GM21619 (cell line): ENCODE measurements at regions not wholly inside any gene's neighbourhood (a gene's known extent, or its start where the extent isn't known, plus 50 kb on each side); places are given as distances from the start of the nearest gene placed in this dataset.

Experiments used
- ATAC-seq: cut with Tn5 transposase; IDR thresholded peaks from one replicate; pipeline ENCODE4 v1.9.1; 2021; ENCODE audit not compliant: unreplicated experiment

GRCh38 chr22:49156662-49157285 lies 670.9 kb downstream of the BRD1 start:
- no peak for ATAC-seq

- no peak for ATAC-seq
Observed at GRCh38 chr22:49155770-49156580, 671.7 kb downstream of the BRD1 start.

GRCh38 chr22:49155039-49155769 lies 672.5 kb downstream of the BRD1 start:
- ATAC-seq, result no peak

- no peak for ATAC-seq
Observed at GRCh38 chr22:49154433-49154832, 673.2 kb downstream of the BRD1 start.

GRCh38 chr22:49153921-49154320 lies 673.8 kb downstream of the BRD1 start:
- ATAC-seq, result no peak

GRCh38 chr22:49152939-49153770 lies 674.5 kb downstream of the BRD1 start:
- no peak for ATAC-seq

GRCh38 chr22:49152127-49152938 lies 675.3 kb downstream of the BRD1 start:
- ATAC-seq, result no peak

- ATAC-seq, result no peak
Observed at GRCh38 chr22:49151256-49152126, 676.2 kb downstream of the BRD1 start.

GRCh38 chr22:49150801-49151221 lies 676.9 kb downstream of the BRD1 start:
- ATAC-seq, result no peak

- ATAC-seq, result no peak
Observed at GRCh38 chr22:49149721-49150608, 677.7 kb downstream of the BRD1 start.

- no peak for ATAC-seq
Observed at GRCh38 chr22:49148895-49149418, 678.7 kb downstream of the BRD1 start.

GRCh38 chr22:49147617-49148175 lies 680.0 kb downstream of the BRD1 start:
- no peak for ATAC-seq

GRCh38 chr22:49147171-49147570 lies 680.5 kb downstream of the BRD1 start:
- no peak for ATAC-seq

GRCh38 chr22:49146511-49146910 lies 681.2 kb downstream of the BRD1 start:
- ATAC-seq, result no peak

GRCh38 chr22:49143812-49144211 lies 683.9 kb downstream of the BRD1 start:
- no peak for ATAC-seq

GRCh38 chr22:49142891-49143290 lies 684.8 kb downstream of the BRD1 start:
- ATAC-seq, result no peak

- ATAC-seq, result no peak
Observed at GRCh38 chr22:49142296-49142695, 685.4 kb downstream of the BRD1 start.

- ATAC-seq, result no peak
Observed at GRCh38 chr22:49141761-49142160, 685.9 kb downstream of the BRD1 start.
